Kasumi-1 (cell line): ENCODE measurements at regions not wholly inside any gene's neighbourhood (a gene's known extent, or its start where the extent isn't known, plus 50 kb on each side); places are given as distances from the start of the nearest gene placed in this dataset.

ENCODE experiments used
- DNase-seq, 2 experiments: peaks; one replicate each; lab custom pipeline; 2025; lab: John Stamatoyannopoulos, UW

DNA sequence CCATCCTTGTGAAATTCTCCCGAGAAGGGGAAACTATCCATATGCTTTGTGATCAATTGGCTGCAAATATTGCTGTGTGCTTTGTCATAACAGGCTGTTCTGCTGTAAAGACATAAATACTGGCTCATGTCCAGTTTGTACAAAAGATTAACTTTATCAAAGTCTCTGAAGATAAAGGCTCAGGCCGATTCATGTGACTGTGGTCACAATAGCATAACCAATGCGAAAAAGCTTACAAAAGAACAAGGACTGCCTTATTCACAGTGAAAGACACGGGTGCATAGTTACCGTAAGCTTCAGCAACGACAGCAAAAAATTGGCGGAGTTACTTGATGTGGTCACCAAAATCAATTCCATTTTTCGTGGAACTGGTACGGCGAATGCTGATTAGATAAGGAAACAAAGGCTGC is 173.6 kb upstream of the CHRM3 start:
- DNase-seq = no peak

DNA sequence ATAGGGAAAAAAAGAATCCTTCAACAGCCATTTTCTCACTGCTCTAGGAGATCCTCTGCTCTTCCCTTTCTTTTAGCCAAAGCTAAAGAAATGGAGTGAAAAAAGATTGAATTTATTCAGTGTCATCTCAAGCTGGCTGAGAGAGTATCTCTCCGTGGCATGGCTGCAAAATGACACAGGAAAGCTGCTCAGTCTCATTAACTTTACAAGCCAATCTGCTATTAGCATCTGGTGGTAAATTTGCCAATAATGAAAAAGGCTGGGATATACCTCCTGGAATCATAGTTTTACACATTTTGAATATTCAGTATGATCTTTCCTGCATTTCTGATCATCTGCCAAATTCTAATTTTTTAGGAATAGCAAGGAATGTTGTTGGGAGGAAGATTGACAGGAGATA is 176.8 kb upstream of the CHRM3 start:
- DNase-seq = no peak

DNA sequence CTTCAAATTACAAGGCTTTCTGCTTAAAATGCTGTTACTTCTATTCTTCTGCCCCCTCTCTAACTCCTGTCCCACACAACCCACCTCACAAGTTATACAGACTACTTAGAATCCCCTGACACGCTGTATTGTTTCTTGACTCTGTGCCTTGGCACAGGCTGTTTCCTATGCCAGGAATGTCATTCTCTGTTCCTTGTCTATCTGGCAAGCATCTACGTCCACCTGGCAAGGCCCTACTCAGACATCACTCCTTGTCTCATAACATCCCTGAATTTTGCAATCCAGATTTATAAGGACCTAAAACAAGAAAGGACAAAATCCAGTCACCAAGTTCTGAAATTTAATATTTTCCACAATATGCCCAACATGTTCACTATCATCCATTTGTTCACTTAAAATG is 182.0 kb upstream of the CHRM3 start:
- DNase-seq = no peak

DNA sequence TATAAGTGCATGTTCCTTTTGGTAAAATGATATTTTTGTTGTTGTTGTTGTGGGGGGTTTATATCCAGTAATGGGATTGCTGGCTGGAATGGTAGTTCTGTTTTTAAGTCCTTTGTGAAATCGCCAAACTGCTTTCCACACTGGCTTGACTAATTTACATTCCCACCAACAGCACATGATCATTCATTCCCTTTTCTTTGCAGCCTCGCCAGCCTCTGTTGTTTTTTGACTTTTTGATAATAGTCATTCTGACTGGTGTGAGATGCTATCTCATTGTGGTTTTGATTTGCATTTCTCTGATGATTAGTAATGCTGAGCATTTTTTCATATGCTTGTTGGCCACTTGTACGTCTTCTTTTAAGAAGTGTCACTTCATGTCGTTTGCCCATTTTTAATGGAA is 188.5 kb upstream of the CHRM3 start:
- no peak for DNase-seq

DNA sequence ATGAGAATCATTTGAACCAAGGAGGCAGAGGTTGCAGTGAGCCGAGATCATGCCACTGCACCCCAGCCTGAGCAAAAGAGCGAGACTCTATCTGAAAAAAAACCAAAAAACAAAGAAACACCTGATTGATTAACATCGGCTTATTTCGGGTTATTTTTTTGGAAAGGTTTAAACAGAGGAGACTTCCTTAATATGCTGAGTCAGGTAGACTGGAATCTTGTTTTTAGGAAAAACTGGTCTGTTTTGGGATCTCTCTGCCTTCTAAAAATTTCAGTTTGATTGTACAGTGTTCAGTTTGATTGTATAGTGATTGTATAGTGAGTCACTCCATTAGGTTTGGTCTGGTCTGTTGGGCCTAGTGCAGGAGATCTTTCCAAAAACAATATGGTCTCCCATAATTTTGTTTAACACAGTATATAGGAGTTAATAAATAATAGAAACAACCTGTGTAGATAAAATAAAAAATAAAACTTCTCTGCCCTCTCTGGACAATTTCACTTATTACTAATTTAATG is 196.3 kb upstream of the CHRM3 start:
- no peak for DNase-seq

DNA sequence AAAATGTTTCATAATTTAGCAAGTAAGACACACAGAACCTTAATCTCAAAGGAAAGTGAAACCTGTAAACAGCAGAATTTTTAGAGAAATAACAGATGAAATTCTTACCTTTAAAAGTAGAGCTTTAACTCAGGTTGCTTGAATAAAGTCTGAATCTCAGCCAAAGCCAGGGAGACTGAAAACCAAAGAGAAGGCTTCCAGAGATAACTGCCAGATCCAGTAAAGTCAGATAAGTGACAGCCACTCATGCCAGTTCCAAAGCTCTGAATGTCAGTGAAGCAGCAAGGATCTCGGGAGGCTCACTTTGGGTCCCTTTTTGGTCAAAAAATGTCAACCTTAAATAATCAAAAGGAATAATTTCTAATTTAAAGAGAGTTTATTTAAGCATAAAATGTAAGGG is 199.9 kb upstream of the CHRM3 start:
- DNase-seq = no peak

DNA sequence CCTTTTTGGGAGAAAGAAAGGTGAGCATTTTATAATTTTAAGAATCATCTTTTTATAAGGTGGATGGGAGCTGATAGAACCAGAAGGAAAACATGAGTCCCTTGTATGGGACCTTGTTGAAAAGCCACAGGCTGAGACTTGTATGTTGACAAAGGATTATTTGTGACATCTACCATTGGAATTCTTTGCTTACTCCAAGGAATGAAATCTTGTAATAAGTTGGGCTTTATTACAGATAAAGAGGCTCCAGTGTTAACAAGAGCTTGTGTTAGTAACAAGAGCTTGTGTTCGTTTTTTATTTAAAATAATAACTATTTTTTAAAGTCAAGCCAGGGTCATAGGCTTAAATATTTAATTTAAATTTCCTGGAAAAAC is 201.1 kb upstream of the CHRM3 start:
- no peak for DNase-seq

DNA sequence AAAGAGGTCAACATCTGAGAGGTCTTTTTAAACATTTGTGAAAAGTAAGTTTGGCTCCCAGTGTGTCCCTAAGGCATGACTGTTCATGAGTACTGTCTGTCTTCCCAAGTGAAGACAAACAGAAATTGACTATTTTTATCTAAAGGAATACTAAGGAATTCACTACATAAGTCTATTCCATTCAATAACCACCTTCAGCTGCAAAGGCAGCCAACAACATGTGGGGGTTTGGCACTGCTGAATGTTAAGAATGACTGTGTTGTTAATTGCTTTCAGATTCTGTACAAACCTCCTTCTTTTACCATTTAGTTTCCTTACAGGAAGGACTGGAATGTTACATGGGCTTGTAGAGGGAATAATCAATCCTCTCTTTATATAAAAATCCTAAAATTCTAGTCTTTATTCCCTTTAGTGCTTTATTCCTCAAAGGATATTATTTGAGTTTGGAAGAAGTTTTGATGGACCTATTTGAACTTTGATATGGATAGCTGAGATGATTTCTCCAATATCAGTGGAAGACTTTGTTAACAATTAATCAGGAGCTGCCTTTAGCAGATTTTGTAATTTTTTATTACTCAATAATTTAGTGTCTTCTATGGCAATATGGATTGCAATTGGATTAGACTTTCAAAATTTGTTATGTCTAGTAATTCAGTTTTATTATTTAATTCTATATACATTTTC is 201.7 kb upstream of the CHRM3 start:
- DNase-seq = no peak

DNA sequence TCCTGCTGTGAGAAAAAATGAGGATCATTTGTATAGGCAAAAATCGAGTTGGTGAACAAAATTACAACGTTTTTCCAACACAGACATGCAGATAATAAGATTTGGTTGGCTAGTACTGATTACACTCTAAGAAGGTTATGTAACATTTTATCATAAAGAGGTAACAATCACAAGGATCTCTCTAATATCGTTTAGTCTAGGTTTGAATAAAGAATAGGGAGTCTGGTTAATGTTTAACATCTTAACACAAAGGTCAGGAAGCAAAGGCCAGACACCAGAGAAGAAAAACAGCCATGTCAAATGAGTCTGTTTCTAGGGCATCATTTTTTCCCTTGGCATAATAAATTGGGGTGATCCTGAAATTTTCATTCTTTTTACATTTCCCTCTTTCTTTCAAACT is 207.4 kb upstream of the CHRM3 start:
- no peak for DNase-seq

DNA sequence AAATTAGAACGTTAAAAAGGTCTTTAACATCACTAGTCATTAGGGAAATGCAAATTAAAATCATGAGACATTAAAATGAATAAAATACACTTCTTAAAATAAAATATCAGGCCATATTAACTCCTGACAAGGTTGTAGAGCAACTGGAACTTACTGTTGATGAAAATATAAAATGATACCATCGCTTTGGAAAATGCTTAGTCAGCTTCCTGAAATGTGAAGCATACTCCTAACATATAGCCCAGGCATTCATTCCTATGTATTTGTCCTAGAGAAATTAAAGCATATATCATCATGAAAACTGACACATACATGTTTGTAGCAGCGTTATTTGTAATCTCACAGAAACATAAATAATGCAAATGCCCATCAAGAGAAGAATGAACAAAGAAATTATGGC is 211.5 kb upstream of the CHRM3 start:
- no peak for DNase-seq

DNA sequence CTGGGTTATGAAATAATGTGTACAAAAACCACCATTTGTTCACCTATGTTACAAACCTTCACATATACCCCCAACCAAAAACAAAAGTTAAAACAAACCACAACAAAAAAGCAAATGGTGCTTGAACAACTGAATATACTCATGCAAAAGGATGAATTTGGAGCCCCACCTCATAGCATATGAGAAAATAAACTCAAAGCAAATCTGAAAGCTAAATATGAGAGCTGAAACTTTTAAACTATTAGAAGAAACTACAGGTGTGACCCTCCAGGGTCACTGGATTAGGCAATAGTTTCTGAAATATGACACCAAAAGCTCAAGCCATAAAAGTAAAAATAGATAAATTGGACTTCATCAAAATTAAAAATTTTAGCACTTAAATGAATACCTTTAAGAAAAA is 215.5 kb upstream of the CHRM3 start:
- DNase-seq = no peak

DNA sequence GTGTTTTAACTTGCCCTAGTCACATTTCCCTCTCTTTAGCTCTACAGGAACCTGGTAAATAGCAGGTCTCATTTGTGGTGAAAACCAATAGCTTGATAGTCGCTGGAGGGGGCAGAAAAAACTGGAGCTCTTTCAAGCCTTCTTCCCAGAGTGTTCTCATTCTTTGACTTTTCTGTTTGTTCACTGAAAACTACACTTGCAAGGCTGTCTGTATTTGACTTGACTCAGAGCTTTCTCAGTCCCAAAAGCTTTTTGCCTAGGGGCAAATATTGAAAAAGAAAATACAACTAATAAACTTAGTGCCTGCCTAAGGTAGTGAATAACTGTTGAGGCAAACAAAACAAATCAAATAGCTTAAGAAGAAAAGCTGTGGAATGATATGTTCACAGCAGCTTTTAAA is 217.1 kb upstream of the CHRM3 start:
- DNase-seq = no peak

DNA sequence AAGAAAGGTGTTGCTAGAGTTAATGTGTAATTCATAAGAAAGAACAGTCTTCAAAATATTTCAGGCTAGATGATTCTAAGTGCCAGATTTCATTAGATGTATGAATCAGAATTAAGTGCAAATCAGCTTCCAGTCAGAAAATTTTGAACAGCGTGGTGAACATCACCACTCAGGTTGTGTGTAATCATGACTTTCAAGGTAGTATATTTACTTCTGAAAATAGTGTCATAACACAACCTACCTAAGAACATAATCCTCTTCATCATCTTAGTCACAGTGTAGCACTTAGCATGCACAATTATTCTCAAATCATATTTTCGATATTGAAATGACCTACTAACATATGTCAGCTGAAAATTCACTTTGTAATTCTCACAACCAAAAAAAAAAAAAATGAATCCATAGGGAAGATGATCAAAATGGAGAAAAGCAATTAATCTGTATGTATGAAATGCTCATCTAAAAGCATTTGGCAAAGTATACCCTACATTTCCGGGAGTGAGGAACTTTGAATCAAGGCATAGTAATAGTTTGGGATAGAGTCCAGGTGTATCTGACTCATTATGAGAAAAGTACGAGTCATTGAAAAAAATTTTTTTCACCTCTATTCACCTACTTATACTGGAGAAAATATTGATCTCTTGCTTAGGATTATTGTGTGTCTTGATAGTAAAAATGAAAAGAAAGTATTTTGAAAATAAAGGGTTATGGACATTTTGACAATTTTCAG is 221.8 kb upstream of the CHRM3 start:
- DNase-seq = no peak

DNA sequence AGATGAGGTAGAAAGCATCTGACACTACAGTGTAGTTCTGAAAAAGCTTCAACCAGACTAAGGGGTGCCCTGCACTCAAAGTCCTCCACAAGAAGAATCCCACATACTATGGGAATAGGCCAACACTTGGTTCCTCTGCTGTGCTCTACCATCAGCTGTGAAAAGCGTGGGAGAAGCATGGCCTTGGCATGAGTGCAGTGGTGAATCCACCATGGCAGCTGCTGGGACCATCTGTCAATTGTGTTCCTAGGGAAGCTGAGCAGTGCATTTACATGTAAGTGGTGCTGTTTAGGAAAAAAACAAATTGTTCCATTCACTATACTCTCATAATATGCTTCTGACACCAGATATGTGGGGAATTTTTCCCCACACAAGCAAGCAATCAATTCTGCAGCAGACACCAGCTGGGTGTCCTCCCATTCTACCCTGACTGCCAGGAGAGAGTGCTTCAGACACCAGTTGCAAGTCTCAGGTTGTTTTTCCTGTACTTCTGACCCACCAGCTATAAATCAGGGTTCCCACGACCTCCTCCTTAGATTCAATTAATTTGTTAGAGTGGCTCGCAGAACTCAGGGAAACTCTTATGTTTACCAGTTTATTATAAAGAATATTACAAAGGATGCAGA is 230.8 kb upstream of the CHRM3 start:
- no peak for DNase-seq

DNA sequence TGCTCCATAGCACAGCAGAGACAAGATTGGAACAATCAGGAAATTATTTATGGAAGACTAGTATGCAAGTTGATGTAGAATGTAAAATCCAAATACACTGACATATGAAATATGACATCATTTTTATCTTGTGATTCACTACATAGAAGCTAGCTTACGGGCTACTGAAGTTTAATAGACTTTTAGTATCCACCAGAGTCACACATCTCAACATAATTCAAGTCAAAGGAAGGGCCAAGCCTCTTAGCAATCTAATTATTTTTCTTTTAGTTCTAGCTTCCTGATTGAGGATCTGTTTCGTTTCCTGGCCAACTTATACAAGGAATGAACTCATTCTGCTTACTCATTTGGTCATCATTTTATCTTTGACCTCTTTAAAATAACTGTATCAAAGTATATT is 234.4 kb upstream of the CHRM3 start:
- no peak for DNase-seq

DNA sequence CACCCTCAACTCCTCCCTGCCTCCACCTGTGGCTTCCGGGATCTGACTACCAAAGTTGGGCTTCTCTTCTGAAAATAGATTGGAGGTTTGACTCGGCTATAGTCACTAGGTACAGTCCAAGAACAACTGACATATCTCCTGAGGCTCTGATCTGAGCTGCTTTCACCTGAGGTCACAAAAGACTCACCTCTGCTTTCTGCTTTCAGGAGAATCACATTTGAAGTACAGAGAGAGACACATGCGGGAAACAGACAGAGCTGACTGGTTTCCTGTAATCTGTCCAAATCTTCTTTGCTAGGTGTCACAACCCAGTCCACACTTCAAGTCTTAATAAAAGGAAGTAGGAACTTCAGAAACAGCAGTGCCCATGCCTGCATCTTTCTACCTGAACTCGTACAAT is 245.4 kb upstream of the CHRM3 start:
- no peak for DNase-seq

DNA sequence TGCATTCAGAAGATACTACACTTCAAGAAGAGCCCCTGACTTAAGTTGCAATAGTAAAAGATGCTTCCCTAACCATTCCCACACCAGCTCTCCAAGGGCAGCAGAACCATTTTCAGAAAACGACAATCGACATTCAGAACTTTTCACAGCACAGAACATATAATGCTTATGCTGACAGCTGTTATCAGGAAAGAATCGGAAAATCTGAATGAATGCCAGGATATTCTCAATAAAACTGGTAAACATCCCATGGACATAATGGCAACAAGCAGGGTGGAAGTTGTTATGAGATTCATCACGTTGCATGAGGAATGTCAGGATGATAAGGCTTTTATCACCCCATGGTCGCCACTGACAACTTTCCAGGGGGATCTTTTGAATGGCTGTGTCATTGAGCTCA is 246.6 kb upstream of the CHRM3 start:
- no peak for DNase-seq

DNA sequence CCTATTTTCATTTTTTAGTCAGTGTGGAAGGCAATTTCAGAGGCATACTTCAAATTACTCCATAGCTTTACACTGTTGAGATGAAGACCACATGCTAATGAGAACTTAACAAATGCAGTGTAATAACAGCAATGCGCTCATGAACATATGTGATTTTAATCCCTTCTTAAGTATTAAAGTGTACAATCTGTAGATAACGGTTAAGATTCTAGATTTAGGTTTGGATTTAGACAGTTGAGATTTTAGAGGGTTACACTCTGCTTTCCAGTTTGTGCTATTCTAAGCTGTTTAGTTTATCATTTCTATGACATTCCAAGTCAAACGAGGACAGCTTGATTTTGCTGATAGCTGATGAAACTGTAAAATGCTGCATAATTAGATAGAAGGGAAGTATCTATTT is 257.8 kb upstream of the CHRM3 start:
- DNase-seq = no peak

DNA sequence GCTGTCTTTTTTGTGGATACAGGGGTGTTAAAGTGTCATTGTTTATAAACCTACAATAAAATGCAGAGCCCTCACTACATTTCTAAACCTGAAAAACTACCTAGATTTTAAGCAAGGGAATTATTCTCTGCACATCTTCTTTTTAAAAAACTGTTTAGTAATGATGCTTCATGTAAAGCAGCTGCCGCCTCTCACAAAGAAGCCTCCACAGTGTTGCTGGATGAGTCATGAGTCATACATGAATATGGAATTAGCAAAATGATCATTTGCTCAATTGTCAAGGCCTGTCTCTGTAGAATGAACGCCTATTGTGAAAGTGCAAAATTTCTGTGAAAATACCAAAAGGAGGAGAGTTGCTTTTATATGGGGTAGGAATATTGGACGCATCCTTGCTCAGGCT is 259.5 kb upstream of the CHRM3 start:
- DNase-seq = no peak

DNA sequence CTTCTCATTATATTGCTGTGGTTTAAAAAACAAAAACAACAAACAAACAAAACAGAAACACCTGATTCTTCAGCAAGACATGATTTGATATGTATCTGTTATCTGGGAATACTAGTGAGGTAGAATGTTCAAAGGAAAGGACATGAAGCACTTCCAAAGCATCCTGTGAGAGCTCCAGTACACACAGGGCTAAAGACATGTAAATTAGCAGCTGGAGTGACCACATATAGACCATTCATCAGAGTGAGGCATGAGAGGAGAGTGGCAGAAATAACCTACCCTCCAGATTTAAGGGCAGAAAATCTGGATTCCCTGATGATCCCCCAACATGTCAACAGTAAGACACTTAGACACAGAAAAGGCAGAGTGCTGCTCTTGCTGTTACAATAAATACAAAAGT is 260.5 kb upstream of the CHRM3 start:
- DNase-seq = no peak

DNA sequence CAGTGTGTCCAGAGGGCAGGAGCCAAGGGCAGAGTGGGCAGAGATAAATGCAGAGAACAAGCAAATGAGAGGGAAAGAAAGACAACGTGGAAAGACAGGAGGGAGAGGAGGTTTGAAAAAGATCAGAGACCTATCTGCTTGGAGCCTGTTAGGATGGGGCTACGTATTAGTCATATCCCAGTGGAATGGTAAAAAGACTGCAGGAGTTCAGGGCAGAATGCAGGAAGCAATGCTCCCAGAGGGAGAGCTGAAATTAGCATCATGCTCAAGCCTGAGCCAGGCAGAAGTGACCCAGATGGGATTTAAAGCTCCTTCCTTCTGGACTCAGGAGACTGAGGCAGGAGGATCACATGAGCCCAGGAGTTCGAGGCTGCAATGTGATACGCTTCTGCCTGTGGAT is 261.3 kb upstream of the CHRM3 start:
- no peak for DNase-seq

DNA sequence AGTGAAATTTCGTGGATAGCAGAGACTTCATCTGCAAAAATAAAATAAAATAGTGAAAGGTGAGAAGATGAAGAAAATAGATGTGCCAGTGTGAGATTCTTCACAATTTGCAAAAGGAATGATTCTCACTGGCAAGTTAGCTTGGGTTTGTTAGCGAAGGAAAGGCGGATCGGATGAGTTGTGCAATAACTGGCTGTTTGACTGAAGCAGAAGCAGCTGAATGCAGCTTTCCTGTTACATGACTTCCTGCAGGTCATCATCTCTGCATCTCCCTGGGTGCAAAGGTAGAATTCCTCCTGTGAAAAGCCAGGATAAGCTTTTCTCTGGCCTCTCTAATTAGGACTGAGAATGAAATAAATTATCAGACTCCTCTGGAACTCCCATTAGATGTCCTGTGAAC is 263.1 kb upstream of the CHRM3 start:
- DNase-seq = peak; percentile 59 to 63
